Endothelial cell of umbilical vein (primary cell): ENCODE measurements at regions not wholly inside any gene's neighbourhood (a gene's known extent, or its start where the extent isn't known, plus 50 kb on each side); places are given as distances from the start of the nearest gene placed in this dataset.
"Not testable (repeated sequence)": the region's sequence is repeated elsewhere in the genome, so short reads cannot be mapped to it uniquely, and the experiment has no call there.

ENCODE experiments used
- BruUV-seq: library from RNA; stranded (reverse); fragments of 400-500 nt; replicated peaks from 2 replicates; lab custom pipeline; 2021; lab: Mats Ljungman, UMichigan
- CTCF ChIA-PET: fragments of 300-600, 350-600 bp; sonication (Branson Sonifier 250); formaldehyde crosslinking; loops from one replicate; lab custom pipeline; 2021; ENCODE audit warnings: antibody characterized with exemption, inconsistent platforms; lab: Charles Lee
- POLR2A ChIA-PET: fragments of 300-600, 350-600 bp; sonication (Branson Sonifier 250); formaldehyde crosslinking; loops from one replicate; lab custom pipeline; 2021; ENCODE audit warnings: antibody characterized with exemption, inconsistent platforms; lab: Charles Lee
- DNase-seq: peaks from one replicate; pipeline ENCODE4 v3.0.0-alpha.2; 2011; ENCODE audit warnings: low read depth, low spot score
- FAIRE-seq: peaks from 2 replicates; lab custom pipeline; 2011; peaks lifted over from hg19 to GRCh38; lab: Jason Lieb, UNC
- H2AFZ ChIP-seq: 2 replicates; pipeline ENCODE4 v1.6.0; 2012; ENCODE audit warnings: low read depth, low read length, control low read depth, inconsistent platforms
- H3K27ac ChIP-seq: 2 replicates; pipeline ENCODE4 v1.5.1; 2011; ENCODE audit warnings: low read depth, mild to moderate bottlenecking, control low read depth, low read length, moderate library complexity; ENCODE audit not compliant: insufficient read depth
- H3K27me3 ChIP-seq, 2 experiments: 2 replicates each; pipeline versions ENCODE4 v1.6.0 to v1.6.1; 2011; ENCODE audit warnings: low read length in 2 of 2, mixed read lengths in 1 of 2; ENCODE audit not compliant: control insufficient read depth in 2 of 2, insufficient read depth in 2 of 2
- H3K36me3 ChIP-seq, 2 experiments: 2 replicates in 1 of 2; 3 replicates in 1 of 2; pipeline ENCODE4 v1.5.1; 2011; ENCODE audit warnings: low read length in 2 of 2, mild to moderate bottlenecking in 1 of 2, moderate library complexity in 1 of 2; ENCODE audit not compliant: control insufficient read depth in 2 of 2, insufficient read depth in 2 of 2; ENCODE audit errors: extremely low read depth in 1 of 2
- H3K4me1 ChIP-seq: 3 replicates; pipeline ENCODE4 v1.5.1; 2011; ENCODE audit warnings: mild to moderate bottlenecking, low read length; ENCODE audit not compliant: control insufficient read depth, insufficient read depth; ENCODE audit errors: extremely low read depth
- H3K4me2 ChIP-seq: 2 replicates; pipeline ENCODE4 v1.6.1; 2011; ENCODE audit warnings: low read length, control low read depth, mixed read lengths; ENCODE audit not compliant: insufficient read depth
- H3K4me3 ChIP-seq, 3 experiments: fragments of 200-600 bp in 1 of 3; sonication (generic), shearing (Covaris generic) in 1 of 3; replicated peaks in 1 of 3; 2 replicates each; pipeline ENCODE4 v1.5.1; 2011 to 2016; ENCODE audit warnings: control low read depth in 3 of 3, low read length in 3 of 3, mild to moderate bottlenecking in 2 of 3, inconsistent platforms in 1 of 3, low read depth in 1 of 3, moderate library complexity in 1 of 3; ENCODE audit not compliant: insufficient read depth in 1 of 3
- H3K79me2 ChIP-seq: 2 replicates; pipeline ENCODE4 v1.6.0; 2012; ENCODE audit warnings: low read length, inconsistent platforms; ENCODE audit not compliant: control insufficient read depth, insufficient read depth
- H3K9ac ChIP-seq: replicated peaks from 2 replicates; pipeline ENCODE3; 2011; ENCODE audit warnings: low read length, control low read depth; ENCODE audit not compliant: insufficient read depth; ENCODE audit errors: extremely low read depth
- H3K9me1 ChIP-seq: replicated peaks from 3 replicates; pipeline ENCODE4 v1.6.0; 2011; ENCODE audit warnings: mild to moderate bottlenecking, low read length; ENCODE audit not compliant: control insufficient read depth, insufficient read depth; ENCODE audit errors: extremely low read depth
- H3K9me3 ChIP-seq: replicated peaks from 2 replicates; pipeline ENCODE4 v1.5.1; 2012; ENCODE audit warnings: low read length, inconsistent platforms; ENCODE audit not compliant: control insufficient read depth, insufficient read depth
- H4K20me1 ChIP-seq: replicated peaks from 2 replicates; pipeline ENCODE3; 2011; ENCODE audit warnings: mild to moderate bottlenecking, low read length; ENCODE audit not compliant: control insufficient read depth, insufficient read depth; ENCODE audit errors: extremely low read depth
- dilution Hi-C: fragments of 300-500 bp; cut with MboI; formaldehyde crosslinking; loops from one replicate; pipeline ENCODE4 v1.15.0; 2019; ENCODE audit warnings: low sequenced_read_pairs; ENCODE audit not compliant: extremely low pct_ligation_motif_present
- intact Hi-C: fragments of 100-400 bp; cut with micrococcal nuclease; formaldehyde crosslinking; loops from one replicate; pipeline ENCODE4 v1.10.0; 2022

DNA sequence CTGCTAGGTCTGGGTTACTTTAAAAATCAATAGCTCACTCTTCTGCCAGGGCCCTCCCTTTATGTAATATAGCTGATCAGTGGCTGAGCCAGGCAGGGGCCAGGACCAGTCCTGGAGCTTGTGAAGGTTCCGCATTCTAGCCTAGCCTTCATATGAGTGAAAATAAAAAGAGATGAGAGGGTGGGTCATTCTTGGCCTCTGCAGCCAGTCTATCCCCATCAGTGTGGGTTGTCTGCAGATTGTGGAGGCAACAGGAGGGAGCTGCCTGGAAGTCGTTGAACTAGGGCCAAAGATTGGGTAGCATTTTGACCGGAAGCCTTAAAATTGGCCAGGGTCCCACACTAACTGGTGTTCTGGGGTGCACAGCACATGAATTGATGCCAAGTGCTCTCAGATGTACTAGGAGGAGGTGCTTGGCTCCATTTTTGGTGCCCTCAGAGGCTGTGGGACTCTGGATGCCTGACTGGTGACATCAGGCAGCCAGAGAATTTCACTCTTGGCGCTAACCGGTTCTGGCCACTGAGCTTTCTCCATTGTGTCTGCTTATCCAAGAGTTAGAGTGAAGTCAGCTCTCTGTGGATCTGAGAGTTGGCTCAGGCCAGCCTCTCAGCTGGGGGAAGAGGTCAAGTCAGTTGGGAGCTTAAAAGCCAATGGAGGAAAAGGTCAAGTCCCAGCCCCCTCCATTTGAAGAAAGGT is 66.5 kb upstream of the IKBKE start:
- peak; percentile 71 for FAIRE-seq
- BruUV-seq, dilution Hi-C loops, POLR2A ChIA-PET, H3K36me3 ChIP-seq, H3K27ac ChIP-seq, H3K4me1 ChIP-seq, H3K27me3 ChIP-seq, H3K9me3 ChIP-seq, H3K79me2 ChIP-seq, H3K9ac ChIP-seq, H3K4me2 ChIP-seq, DNase-seq, H3K9me1 ChIP-seq, H2AFZ ChIP-seq, intact Hi-C loops, H3K4me3 ChIP-seq, CTCF ChIA-PET, H4K20me1 ChIP-seq: not testable (repeated sequence)

DNA sequence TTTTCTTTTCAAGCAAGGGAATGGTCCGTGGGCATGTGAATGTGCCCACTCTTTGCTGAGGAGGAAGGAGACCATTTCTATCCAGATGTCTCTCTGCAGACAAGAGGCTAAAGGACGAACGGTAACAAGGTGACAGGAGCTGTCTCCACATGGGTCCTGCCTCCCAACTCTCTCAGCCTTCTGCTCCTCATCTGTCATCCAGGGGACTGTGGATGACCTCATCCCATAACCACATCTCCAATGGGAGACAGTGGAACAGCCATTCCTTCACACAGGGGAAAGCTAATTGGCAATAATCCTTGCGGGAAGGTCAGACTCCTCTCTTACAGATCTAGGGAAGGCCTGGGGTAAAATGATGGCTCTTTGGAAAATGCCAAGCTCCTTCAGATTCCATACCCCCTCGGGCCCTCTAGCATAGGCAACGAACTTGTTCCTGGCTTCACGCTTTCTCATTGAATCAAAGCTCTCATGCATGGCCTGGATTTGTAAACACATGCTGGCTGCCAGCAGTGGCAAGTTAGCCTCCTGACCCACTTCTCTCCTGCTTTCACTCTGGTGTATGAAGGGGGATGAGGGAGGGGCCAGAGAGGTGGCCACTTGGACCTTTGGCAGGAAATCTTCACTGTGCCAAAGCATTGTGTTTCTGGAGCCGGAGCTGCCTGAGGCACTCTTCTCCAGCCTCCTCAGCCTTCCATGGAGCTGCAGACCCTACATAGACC is 65.8 kb upstream of the IKBKE start:
- H3K4me3 ChIP-seq, H3K9me1 ChIP-seq, H3K27me3 ChIP-seq, dilution Hi-C loops, H3K4me1 ChIP-seq, DNase-seq, BruUV-seq, intact Hi-C loops, H4K20me1 ChIP-seq, H2AFZ ChIP-seq, FAIRE-seq, H3K9me3 ChIP-seq, H3K36me3 ChIP-seq, POLR2A ChIA-PET, H3K27ac ChIP-seq, H3K4me2 ChIP-seq, H3K9ac ChIP-seq, H3K79me2 ChIP-seq, CTCF ChIA-PET: not testable (repeated sequence)

DNA sequence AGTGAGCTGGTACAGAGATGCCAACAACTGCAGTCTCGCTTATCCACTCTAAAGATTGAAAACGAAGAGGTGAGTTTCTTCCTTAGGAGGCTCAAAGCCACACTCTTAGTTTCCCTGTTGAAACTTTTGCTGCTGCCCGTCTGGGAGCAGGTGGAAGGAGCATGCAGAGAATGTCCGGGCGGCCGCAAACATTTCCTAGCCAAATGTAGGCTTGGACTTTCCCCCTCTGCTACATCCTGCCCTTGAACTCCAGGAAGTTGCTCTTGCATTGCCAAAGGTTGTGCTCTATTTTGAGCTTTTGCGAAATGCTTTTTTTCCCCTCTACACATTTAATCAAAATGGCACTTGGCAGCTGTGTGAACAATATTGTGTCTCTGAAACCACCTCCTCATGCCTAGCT is 65.0 kb upstream of the IKBKE start:
- BruUV-seq, CTCF ChIA-PET, H3K4me2 ChIP-seq, H3K27me3 ChIP-seq, H3K4me3 ChIP-seq, H2AFZ ChIP-seq, H4K20me1 ChIP-seq, H3K27ac ChIP-seq, H3K9me3 ChIP-seq, DNase-seq, intact Hi-C loops, H3K36me3 ChIP-seq, POLR2A ChIA-PET, H3K4me1 ChIP-seq, H3K9me1 ChIP-seq, H3K79me2 ChIP-seq, H3K9ac ChIP-seq, dilution Hi-C loops: not testable (repeated sequence)
- peak; percentile 86 for FAIRE-seq
